NK-92 treated with Interleukin-12 subunit alpha and Interleukin-12 subunit beta, amount 100 ng/mL, for 24 hours (cell line): ENCODE measurements at regions not wholly inside any gene's neighbourhood (a gene's known extent, or its start where the extent isn't known, plus 50 kb on each side); places are given as distances from the start of the nearest gene placed in this dataset.

Experiments used
- DNase-seq: peaks from one replicate; lab custom pipeline; 2025; lab: John Stamatoyannopoulos, UW

DNA sequence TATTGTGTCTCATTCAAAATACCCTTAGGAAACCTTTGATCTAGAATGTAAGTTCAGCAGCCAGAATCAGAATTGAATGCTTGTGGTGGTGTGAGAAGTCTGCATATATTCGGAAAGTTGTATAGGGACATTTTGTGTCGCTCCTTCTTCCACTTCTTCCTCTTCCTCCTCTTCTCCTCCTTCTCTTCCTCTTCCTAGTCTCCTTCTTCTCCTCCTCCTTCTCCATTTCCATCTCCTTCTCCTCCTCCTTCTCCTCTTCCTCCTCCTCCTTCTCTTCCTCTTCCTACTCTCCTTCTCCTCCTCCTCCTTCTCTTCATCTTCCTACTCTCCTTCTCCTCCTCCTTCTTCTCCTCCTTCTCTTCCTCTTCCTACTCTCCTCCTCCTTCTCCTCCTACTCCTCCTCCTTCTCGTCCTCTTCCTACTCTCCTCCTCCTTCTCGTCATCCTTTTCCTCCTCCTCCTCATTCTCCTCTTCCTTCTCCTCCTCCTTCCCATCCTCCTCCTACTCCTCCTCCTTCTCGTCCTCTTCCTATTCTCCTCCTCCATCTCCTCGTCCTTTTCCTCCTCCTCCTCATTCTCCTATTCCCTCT, 749.3 kb upstream of the GOLIM4 start:
- no peak for DNase-seq

DNA sequence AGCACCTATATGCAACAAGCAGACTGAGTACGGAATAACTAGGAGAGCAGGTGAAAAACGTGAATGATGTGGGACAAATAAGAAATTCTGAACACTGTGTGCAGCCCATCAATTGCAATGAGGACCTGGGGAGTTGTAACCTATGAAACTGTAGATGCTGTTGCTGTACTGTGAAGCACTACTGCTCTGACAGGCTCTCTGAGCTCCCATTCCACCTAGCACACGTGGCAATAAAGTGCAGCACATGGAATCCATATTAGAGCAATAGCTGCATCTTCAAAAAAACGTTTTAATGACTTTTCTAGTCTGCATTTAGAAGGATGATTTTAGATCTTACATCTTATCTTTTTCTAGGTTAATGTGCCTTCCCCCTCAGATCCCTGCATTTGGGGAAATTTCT, 748.7 kb upstream of the GOLIM4 start:
- no peak for DNase-seq

DNA sequence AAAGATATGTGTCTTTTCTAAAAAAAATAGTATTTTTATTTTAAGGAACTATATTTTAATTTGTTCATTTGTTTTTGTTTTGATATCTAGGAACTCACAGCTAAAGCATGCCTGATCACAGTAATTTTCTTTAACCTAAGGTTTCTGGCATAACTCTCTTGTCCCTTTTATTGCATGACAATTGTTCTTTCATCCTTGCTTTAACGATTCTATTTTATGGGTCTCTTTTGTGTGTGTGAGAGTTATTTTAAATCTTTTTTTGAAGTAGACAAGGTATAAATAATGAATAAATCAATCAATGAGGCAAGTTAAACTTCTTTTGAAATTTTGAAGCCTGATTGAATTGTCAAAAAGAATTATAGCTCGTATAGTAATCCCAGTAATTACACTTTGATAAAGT, 747.8 kb upstream of the GOLIM4 start:
- no peak for DNase-seq

DNA sequence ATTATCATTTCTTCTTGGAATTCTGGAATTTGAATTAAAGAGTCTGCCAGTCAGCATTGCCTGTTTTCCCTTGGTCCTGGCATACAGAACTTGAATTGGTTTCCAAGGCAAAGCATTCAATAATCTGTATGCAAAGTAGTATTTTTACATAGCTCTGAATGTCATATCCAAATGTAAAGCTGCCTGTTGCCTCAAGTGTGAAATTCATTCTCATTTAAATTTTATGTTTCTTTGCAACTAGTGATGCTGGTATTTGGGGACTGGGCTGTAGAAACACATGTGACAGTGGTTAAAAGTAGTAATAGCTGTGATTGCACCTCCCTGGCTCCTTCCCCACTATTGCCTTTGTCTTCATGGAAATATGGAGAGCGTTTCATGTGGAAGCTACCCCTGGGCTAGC, 743.9 kb upstream of the GOLIM4 start:
- DNase-seq: no peak

DNA sequence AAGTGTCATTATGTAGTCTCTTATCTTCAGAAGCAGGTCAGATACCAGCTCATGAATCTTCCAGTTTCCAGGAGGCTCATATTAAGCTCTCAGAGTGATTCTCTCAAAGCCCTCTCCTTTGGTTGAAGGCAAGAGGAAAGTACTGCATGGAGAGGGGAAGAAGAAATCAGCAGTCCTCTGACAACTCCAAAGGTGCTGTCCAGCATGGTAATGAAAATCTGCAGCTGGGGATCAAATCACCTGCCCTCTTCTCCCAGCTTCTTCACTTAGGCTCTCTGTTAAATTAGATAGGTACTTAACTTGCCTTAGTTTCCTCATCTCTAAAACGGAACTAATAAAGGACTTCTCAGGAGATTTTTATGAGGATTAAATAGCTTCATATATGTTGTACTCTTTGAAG, 738.8 kb upstream of the GOLIM4 start:
- no peak for DNase-seq

DNA sequence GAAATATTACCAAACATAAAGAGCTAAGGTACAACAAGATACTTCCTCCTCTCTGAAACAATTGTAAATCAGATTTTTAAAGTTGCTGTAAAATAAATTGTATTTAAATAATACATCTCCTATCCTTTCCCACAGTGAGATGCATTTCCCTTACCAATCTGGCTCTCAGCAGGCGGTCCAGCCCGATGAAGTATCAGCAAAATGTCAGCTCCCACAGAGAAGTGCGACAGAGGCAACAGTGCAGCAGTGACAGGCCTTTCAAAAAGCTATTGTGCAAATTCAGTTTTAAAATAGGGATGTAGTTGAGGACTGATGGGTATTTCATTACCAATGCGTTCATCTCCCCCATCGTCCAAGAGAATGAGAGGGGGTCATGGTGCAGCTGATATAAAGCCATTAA, 733.2 kb upstream of the GOLIM4 start:
- no peak for DNase-seq

DNA sequence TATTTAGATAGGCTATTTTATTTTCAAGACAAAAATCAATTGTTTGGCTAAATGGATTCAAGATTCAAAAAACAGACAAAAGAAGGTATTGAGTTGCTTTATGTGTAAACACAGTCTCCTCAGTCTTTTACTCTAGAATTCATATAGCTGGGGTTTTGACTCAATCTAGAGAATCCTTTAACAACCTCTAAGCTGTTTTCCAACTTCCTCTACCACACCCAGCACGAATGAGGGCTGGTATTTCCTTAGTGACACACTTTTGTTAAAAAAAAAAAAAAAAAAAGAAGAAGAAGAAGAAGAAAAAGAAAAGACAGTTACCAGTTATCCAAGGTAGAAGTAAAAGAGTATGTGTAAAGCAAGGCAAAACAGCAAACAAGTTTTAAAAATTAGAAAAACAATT, 732.8 kb upstream of the GOLIM4 start:
- no peak for DNase-seq

DNA sequence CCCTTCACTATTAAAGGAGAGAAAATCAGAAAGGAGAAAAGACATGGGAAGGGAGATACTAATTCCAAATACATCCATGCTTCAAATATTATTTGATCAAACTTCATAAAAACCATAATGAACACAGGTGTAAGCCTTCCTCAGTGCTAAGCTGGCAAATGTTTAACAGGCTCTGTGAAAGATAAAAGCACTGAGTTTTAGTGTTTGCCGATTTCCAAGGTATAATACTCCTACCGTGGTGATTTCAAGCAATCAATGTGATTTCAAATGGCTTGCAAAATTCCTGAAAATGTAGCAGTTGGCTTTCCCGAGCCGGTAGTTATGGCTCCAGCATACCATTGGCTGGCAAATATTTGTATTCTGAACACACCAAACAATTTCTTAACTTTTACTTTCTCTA, 732.3 kb upstream of the GOLIM4 start:
- no peak for DNase-seq

DNA sequence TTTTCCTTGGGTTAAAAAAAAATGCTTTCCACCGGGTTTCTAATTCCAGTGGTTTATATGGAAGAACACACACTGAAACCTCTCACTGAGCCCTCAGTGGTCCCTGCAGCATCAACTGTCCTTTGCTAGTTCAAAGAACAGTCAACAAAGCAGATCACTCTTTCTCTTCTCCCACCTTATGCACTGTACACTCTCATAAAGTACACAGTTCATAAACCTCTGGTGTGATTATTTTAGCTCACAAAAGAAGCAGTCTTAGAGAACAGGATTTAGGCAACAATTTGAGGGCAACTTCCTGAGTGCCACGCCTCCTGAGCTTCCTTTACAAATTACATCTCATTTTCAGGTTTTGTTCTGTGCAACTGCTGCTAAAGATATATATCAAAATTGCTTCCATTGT, 728.4 kb upstream of the GOLIM4 start:
- DNase-seq: no peak

DNA sequence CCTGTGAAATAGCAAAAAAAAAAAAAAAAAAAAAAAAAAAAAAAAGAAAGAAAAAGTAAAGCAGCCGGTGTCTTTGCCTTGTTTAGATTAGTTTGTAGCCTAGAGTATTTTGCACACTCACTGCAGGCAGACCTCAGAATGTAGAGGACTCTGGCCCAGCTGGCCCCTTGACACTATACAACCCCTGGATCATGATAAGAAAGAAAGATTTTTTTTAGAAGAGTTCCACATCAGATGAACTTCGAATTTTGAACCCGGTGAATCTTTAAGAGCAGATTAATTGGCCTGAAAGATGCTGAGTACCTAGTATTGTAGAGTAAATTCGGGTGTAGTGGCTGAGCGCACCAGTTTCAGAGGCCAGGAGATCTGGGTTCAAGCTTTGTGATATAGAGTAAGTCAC, 727.7 kb upstream of the GOLIM4 start:
- no peak for DNase-seq

DNA sequence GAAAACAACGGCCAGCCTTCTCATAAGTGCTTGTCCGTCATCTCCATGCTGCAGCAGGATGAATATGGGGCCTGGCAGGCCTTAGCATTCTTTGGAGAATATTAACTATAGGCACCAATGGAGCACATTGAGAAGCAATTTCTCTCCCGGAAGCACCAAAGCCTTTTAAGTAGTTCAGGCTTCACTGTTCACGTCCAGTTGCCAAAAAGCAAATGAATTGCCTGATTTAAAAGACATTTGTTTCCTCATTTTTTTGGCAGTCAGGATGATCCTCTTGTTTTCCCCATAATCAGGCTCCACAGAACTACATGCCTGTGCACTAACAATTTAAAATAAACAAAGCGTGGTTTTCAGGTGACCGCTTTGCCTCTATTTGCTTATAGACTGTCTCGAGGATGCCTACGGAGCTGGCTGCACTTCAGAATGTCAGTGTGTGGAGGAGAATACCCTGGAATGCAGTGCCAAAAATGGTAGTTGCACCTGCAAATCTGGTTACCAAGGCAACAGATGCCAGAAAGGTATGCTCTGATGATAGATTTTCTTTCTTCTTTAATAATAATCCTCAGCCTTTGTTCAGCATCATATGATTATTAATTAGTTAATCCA, 725.2 kb upstream of the GOLIM4 start:
- no peak for DNase-seq

DNA sequence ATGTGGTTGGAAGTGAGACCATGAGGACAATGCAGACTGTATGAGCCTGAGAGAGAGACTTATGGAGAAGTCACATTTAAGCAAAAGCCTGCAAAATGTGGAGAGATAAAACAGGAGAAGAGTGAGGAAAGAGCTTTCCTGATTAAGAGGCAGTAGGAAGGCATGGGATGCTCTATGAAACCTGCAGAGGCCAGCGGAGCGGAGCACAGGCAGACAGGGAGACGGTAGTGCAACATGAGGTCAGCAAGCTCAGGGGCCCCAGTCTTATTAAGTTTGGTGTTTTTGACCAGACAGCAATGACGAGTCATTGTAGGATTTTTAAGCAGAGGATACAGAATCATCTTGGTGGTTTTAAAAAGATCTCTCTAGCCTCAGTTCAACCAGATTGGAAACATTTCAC, 721.5 kb upstream of the GOLIM4 start:
- DNase-seq: no peak

DNA sequence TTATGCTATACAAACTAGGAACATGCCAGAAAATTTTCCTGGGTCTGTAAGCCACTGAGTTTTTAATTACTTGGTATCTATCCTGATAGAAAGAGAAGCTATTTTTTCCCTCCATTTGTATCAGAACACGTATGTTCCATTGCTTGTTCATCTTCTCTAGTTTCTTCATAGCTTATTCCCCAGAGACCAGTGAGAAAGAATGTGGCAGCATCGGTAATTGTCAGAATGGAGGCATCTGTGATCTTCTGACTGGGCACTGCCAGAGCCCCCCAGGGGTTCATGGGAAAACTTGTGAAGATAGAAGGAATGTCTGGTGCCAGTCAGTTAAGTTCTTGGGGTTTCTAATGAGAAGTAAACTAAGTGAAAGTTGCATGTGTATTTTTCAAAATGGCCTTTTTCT, 720.2 kb upstream of the GOLIM4 start:
- DNase-seq: no peak

DNA sequence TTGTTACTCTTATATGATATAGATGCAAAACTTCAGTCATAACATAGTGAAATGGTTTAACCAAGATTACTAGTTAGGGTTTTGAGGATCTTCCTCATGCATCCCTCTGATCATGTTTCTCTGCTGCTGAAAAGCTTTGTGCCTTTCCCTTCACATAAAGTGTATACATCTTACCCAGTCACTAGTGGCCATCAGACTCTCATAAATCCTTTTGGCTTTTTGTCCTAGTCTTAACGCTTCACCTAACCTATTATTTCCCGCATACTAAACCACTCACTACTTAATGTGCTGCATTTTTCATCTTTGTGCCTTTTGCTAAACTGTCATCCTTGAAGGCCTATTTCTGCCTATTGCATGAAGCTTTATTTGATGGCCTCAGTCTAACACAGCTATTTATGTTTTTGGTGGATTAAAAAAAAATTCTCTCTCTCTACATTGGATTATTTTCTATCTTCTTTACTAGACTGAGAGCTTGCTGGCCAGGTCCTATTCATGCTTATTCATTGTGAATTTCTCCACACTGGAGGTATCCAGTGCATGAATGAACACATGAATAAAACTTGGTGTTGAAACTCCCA, 717.6 kb upstream of the GOLIM4 start:
- no peak for DNase-seq

DNA sequence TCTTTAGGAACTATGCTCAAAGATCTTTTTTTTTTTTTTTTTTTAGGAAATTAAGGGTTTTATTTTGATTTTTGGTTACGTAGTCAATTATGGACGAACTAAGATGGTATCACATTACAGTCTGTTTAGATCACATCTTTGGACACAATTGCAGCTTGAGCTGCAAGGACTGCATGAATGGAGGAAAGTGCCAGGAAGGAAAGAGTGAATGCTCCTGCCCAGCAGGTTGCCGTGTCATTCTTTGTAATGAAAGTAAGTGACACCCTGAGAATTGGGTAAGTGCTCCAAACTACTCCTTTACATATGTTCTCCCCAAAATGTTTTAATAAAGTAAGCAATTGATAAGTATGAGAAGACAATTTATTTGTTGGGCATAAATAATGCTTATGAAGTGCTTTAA, 716.5 kb upstream of the GOLIM4 start:
- DNase-seq: no peak

DNA sequence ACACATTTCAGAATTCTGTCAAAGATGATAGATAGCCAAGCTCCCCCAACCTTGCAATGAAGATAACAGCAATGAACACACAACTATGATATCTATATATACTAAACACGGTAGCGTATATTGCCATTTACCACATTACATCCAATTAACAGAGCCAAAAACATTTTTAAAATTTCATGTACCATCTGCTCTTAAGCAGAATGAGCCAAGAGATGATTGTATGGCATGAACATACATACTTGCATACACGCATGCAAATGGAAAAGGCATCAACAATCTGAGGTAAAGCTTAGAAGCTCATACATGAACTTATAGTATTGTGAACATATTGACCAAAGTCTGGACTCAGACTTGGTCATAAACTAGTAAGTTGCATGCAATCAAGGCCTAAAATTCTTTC, 712.9 kb upstream of the GOLIM4 start:
- no peak for DNase-seq

DNA sequence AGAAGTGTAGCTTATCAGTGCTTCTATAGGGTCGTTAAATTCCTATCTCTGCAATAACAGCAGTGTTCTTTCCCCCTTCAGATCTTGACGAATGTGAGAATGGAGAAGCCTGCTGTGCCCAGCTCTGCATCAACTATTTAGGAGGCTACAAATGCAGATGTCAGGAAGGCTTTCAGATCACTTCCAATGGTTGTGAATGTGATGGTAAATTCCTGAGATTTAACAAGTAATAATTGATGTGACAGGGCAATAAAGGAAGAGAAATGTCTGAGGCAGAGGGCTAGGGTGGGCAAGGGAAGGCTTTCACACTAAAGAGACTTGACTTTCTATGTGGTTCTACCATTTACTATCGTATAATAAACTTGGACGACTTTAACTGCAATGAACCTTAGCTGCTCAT, 711.7 kb upstream of the GOLIM4 start:
- DNase-seq: no peak

DNA sequence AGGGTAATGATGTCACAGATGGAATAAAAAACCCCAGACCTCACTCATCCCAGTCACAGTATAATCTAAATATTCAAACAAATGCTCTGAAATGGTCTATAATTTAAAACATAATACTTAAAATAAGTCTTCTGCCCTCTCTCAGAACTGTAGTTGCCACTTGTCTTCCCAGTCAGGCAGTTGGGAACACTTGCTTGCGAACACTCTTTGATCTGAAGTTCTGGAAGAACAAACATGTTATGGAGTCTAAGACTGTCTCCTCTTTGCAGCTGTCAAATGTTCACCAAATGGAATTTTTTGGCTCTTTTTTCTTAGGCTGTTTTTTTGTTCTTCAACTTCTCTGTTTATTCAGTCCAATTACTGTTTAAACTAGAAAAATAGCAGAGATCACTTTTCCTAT, 711.1 kb upstream of the GOLIM4 start:
- no peak for DNase-seq

DNA sequence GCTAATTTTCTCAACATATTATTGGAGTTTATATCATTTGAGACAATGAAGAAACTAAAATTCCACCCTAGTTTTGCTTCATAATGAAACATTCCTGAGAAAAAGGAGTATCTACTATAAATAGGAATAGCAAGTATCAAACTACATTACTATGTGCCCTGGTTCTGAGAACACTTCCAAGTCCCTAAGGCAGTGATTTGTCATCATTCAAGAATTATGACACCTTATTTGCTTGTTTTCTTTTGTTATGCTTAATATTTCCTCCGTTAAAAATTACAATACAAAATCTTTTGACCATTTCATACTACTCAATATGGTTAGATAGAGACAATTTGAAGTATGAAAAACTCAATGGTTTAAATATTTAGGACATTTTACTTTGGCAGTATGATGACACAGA, 707.8 kb upstream of the GOLIM4 start:
- DNase-seq: no peak

DNA sequence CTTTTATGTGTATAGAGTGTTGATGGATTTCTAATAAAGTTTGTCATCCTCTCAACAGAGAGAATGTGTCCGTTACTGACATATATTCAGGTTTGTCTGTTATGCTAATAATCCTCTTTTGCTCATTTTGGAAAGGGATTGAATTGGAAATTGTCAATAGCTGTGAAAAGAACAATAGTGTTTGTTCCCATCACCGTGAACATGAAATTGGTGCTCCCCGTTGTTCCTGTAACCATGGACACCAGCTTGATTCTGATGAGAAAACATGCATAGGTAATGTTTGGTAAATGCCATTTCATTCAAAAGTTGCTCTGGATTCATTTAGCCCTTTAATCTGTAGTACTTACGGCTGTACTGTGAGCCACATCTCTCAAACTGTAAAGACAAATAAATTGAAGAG, 707.0 kb upstream of the GOLIM4 start:
- DNase-seq: no peak

DNA sequence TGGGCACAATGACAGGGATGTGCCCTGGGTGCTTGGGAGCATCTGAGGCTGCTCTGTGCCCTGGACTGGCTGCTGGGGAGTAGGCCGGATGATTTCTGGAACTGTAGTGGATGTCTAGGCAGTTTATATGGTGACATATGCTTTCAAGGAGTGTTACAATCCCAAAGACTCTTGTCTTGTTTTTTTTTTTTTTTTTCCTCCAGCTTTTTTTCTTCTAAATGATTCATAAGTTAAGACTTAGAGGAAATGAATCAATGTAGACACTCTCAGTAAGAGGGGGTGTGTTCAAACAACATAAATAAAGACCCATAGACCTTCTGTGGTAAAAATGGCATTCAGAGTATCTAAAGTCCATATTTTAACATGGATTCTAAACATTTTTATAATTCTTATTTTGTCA, 706.1 kb upstream of the GOLIM4 start:
- no peak for DNase-seq

DNA sequence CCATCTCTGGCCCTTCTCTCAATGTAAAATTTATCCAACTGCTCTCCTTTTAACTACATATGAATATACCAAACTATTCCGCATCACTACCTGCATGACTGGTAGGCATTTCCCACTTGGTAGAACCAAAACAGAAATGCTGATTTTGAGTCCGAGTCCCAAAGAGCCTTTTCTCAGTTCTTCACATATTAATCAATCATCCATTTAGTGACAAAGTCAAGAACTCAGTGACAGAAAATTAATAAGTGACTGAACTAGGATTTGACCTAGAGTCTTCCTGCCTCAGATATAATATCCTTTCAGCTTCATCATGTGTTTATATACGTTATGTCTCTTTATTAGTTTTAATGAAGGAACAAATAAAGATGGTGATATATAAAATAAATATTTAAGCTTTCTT, 700.6 kb upstream of the GOLIM4 start:
- no peak for DNase-seq

DNA sequence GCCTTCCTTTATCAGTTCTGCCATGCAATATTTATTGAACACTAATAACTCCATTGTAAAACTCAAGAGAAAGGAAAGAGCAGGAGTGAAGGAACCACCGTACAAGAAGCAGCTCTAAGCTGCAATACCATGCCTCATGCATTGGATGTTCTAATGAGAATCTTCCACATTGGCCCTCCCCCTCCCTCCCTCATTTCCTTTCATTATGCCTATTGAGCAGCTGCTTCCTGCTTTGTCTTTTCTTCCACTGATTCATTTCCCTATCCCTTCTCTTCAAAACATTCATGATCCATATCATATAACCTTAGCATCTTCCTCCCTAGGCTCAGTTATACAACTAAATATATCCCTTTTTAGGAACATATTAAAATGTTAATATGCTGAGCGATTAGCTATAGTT, 698.7 kb upstream of the GOLIM4 start:
- no peak for DNase-seq

DNA sequence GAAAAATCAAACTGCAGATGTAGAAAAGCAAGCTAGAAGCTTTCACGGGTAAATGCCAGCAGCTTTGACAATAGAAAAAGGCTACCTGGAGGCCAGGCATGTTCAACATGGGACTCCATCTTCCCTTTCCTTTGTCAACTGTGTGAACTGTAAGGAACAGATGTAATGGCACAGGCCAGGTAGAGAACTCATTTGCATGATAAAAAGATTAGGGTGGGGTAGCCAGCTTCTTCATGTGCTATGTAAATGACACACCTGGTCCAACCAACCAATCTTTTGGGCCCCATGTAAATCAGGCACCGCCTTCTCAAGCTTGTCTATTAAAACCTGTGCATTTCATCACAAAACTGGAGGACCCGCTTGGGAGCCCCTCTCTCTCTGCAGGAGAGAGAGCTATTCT, 686.5 kb upstream of the GOLIM4 start:
- DNase-seq: no peak
